ENCODE measurements at regions not wholly inside any gene's neighbourhood (a gene's known extent, or its start where the extent isn't known, plus 50 kb on each side); places are given as distances from the start of the nearest gene placed in this dataset.

DNA sequence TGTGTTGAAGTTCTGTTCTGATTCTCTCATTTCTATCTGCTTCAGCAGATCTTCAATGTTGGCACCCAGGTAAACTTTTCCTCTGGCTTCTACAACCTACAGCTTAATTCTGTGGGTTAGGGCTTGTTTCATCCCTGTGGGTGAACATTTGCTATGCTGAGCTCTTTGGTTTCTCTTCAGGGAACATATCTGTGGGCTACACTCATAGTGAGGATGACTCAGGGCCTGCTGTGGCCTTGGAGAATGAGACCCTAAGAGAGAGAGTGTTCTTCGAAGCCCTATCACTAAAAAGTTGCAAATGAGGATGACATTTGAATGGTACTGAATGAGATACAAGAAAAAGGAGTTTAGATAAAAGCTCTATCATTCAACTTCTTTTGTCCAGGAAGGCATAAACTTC is 346.2 kb upstream of the CBLB start:
- TF ChIP-seq, protein P1, sequence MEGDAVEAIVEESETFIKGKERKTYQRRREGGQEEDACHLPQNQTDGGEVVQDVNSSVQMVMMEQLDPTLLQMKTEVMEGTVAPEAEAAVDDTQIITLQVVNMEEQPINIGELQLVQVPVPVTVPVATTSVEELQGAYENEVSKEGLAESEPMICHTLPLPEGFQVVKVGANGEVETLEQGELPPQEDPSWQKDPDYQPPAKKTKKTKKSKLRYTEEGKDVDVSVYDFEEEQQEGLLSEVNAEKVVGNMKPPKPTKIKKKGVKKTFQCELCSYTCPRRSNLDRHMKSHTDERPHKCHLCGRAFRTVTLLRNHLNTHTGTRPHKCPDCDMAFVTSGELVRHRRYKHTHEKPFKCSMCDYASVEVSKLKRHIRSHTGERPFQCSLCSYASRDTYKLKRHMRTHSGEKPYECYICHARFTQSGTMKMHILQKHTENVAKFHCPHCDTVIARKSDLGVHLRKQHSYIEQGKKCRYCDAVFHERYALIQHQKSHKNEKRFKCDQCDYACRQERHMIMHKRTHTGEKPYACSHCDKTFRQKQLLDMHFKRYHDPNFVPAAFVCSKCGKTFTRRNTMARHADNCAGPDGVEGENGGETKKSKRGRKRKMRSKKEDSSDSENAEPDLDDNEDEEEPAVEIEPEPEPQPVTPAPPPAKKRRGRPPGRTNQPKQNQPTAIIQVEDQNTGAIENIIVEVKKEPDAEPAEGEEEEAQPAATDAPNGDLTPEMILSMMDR (IDR thresholded peaks at IDR 0.05; ENCODE audit: low read depth, low read length) = no peak
- no peak for TF ChIP-seq EZH2phosphoT487 (IDR thresholded peaks at IDR 0.05; ENCODE audit: low read depth)

DNA sequence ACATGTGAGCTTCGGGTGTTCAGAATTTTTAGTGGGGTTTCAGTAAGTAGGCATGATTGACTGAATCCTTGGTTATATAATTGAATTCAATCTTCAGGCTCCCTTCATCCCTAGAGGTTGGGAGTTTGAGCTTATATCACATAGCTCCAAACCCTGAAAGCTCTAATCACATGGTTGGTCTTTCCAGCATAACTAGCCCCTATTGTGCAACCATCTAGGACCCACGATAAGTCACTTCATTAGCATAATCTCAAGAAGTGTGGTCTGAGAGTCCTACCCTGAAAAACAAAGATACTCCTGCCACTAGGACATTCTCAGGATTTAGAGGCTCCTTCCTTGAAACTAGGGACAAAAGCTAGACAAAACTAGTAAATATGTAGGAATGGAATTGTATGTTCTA is 348.9 kb upstream of the CBLB start:
- Histone ChIP-seq H3K36me3 (replicated peaks; ENCODE audit: low read depth, low read length) (no peaks in the 10 kb centered on the region), H3K4me2 (ENCODE audit: low read length) (no peak overlapping the region), H3K9ac (ENCODE audit: low read length) (no peak overlapping the region), H3K4me3 (ENCODE audit: low read length) (no peak overlapping the region), H3K27me3 (ENCODE audit: low read depth, low read length) (no peaks in the 10 kb centered on the region), H2AFZ (ENCODE audit: low read depth, low read length) (no peak overlapping the region), H3K79me2 (ENCODE audit: low read length) (no peaks in the 10 kb centered on the region), H4K20me1 (ENCODE audit: insufficient read depth, low read length) (no peaks in the 10 kb centered on the region), H3K9me3 (ENCODE audit: insufficient read depth, low read length) (0 out of 2 replicates have a peak, but pooled peaks cover 5% of the 10 kb centered on the region), H3K27ac (ENCODE audit: low read length) (no peak overlapping the region), H3K4me1 (ENCODE audit: low read length) (no peaks in the 10 kb centered on the region)
- TF ChIP-seq EZH2phosphoT487 (IDR thresholded peaks at IDR 0.05; ENCODE audit: low read depth) = no peak
- TF ChIP-seq, protein P1 (IDR thresholded peaks at IDR 0.05; ENCODE audit: low read depth, low read length) = no peak

More for the DNA sequence above, 346.2 kb upstream of the CBLB start:
- H3K4me1 ChIP-seq (ENCODE audit: low read length) = no peaks in the 10 kb centered on the region
- no peaks in the 10 kb centered on the region for H3K79me2 ChIP-seq (ENCODE audit: low read length)
- H3K9ac ChIP-seq (ENCODE audit: low read length) = no peak overlapping the region
- H3K36me3 ChIP-seq (replicated peaks; ENCODE audit: low read depth, low read length) = no peaks in the 10 kb centered on the region
- no peak overlapping the region for H3K4me3 ChIP-seq (ENCODE audit: low read length)
- 0 out of 2 replicates have a peak, but pooled peaks cover 5% of the 10 kb centered on the region for H3K9me3 ChIP-seq (ENCODE audit: insufficient read depth, low read length)
- 0 out of 2 replicates have a peak, but pooled peaks cover under 1% of the 10 kb centered on the region for H3K27me3 ChIP-seq (ENCODE audit: low read depth, low read length)
- no peaks in the 10 kb centered on the region for H4K20me1 ChIP-seq (ENCODE audit: insufficient read depth, low read length)
- H3K4me2 ChIP-seq (ENCODE audit: low read length) = no peak overlapping the region
- no peak overlapping the region for H3K27ac ChIP-seq (ENCODE audit: low read length)
- H2AFZ ChIP-seq (ENCODE audit: low read depth, low read length) = no peak overlapping the region

DNA sequence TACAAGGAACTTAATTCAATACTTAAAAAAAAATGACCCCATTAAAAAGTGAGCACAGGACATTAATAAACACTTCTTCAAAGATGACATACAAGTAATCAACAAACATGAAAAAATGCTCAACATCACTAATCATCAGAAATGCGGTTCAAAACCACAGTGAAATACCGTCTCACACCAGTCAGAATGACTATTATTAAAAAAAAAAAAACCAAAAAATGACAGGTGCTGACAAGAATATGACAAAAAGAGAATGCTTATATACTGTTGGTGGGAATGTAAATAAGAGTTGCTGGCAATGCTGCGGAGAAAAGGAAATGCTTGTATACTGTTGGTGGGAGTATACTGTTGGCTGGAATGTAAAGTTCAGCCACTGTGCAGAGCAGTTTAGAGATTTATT is 358.3 kb upstream of the CBLB start:
- Histone ChIP-seq H3K36me3 (replicated peaks; ENCODE audit: low read depth, low read length) (no peaks in the 10 kb centered on the region), H3K4me3 (ENCODE audit: low read length) (no peak overlapping the region), H4K20me1 (ENCODE audit: insufficient read depth, low read length) (no peaks in the 10 kb centered on the region), H3K9ac (ENCODE audit: low read length) (no peak overlapping the region), H3K27ac (ENCODE audit: low read length) (no peak overlapping the region), H3K27me3 (ENCODE audit: low read depth, low read length) (no peaks in the 10 kb centered on the region), H3K9me3 (ENCODE audit: insufficient read depth, low read length) (no peaks in the 10 kb centered on the region), H3K4me1 (ENCODE audit: low read length) (no peaks in the 10 kb centered on the region), H2AFZ (ENCODE audit: low read depth, low read length) (no peak overlapping the region), H3K4me2 (ENCODE audit: low read length) (no peak overlapping the region), H3K79me2 (ENCODE audit: low read length) (no peaks in the 10 kb centered on the region)
- TF ChIP-seq EZH2phosphoT487 (IDR thresholded peaks at IDR 0.05; ENCODE audit: low read depth) = no peak
- TF ChIP-seq, protein P1 (IDR thresholded peaks at IDR 0.05; ENCODE audit: low read depth, low read length) = no peak

DNA sequence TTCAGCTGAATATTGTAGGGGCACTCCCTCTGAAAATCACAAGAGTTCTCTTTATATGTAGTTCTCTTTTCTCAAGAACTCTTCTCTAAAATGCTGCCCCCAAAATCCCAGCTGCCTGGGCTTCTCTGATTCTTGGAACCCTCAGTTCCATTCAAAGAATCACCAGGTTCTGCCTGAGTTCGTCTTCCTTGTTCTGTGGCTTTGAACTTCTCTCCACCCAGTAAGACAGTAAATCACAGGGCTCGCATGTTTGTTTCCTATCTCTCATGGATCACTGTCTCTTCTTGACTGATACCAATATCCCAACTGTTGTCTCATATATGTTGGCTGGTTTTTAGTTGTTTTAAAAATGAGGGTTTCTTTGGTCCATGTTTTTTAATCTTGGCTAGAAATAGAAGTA is 359.5 kb upstream of the CBLB start:
- Histone ChIP-seq H3K9ac (ENCODE audit: low read length) (no peak overlapping the region), H3K4me2 (ENCODE audit: low read length) (no peak overlapping the region), H3K4me3 (ENCODE audit: low read length) (no peak overlapping the region), H3K4me1 (ENCODE audit: low read length) (no peaks in the 10 kb centered on the region), H3K9me3 (ENCODE audit: insufficient read depth, low read length) (no peaks in the 10 kb centered on the region), H4K20me1 (ENCODE audit: insufficient read depth, low read length) (no peaks in the 10 kb centered on the region), H3K27me3 (ENCODE audit: low read depth, low read length) (no peaks in the 10 kb centered on the region), H3K27ac (ENCODE audit: low read length) (no peak overlapping the region), H3K79me2 (ENCODE audit: low read length) (no peaks in the 10 kb centered on the region), H2AFZ (ENCODE audit: low read depth, low read length) (no peak overlapping the region), H3K36me3 (replicated peaks; ENCODE audit: low read depth, low read length) (no peaks in the 10 kb centered on the region)
- no peak for TF ChIP-seq EZH2phosphoT487 (IDR thresholded peaks at IDR 0.05; ENCODE audit: low read depth)
- TF ChIP-seq, protein P1 (IDR thresholded peaks at IDR 0.05; ENCODE audit: low read depth, low read length) = no peak
